ENCODE measurements at regions not wholly inside any gene's neighbourhood (a gene's known extent, or its start where the extent isn't known, plus 50 kb on each side); places are given as distances from the start of the nearest gene placed in this dataset.

GRCh38 chr20:43322851-43323250 is 133.1 kb upstream of the PTPRT start:
- Histone ChIP-seq H3K27me3 (ENCODE audit: control insufficient read depth, insufficient read depth, low read length) (no peaks in the 10 kb centered on the region), H3K4me1 (ENCODE audit: control insufficient read depth in 2 of 3, insufficient read depth in 2 of 3, low read depth in 1 of 3, low read length in 3 of 3) (no peaks in the 10 kb centered on the region), H3K36me3 (ENCODE audit: control insufficient read depth in 2 of 3, insufficient read depth in 3 of 3, low read length in 3 of 3) (no peaks in the 10 kb centered on the region), H3K9ac (ENCODE audit: low read length in 3 of 3) (no peak overlapping the region), H3K9me3 (ENCODE audit: control insufficient read depth in 2 of 3, insufficient read depth in 1 of 3, low read length in 3 of 3) (no peaks in the 10 kb centered on the region), H3K27ac (ENCODE audit: low read depth in 2 of 2, low read length in 2 of 2) (no peak overlapping the region), H3K4me3 (ENCODE audit: low read length in 3 of 3) (no peak overlapping the region)
- TF ChIP-seq CTCF (IDR thresholded peaks at IDR 0.05; ENCODE audit: borderline replicate concordance, extremely low read depth, insufficient read depth), result no peak
- FAIRE-seq (no peak), DNase-seq (peak in 2 of 5 donors; percentile 4 to 23)
- intact Hi-C loops (cut with DNase I), result no loop called here

GRCh38 chr20:43320536-43320935 is 130.8 kb upstream of the PTPRT start:
- Histone ChIP-seq H3K9ac (ENCODE audit: low read length in 3 of 3) (no peak overlapping the region), H3K4me1 (ENCODE audit: control insufficient read depth in 2 of 3, insufficient read depth in 2 of 3, low read depth in 1 of 3, low read length in 3 of 3) (no peaks in the 10 kb centered on the region), H3K27me3 (ENCODE audit: control insufficient read depth, insufficient read depth, low read length) (no peaks in the 10 kb centered on the region), H3K9me3 (ENCODE audit: control insufficient read depth in 2 of 3, insufficient read depth in 1 of 3, low read length in 3 of 3) (no peaks in the 10 kb centered on the region), H3K4me3 (ENCODE audit: low read length in 3 of 3) (no peak overlapping the region), H3K36me3 (ENCODE audit: control insufficient read depth in 2 of 3, insufficient read depth in 3 of 3, low read length in 3 of 3) (no peaks in the 10 kb centered on the region), H3K27ac (ENCODE audit: low read depth in 2 of 2, low read length in 2 of 2) (no peak overlapping the region)
- FAIRE-seq, result no peak
- peak in 1 of 5 donors; percentile 7 for DNase-seq
- intact Hi-C loops (cut with DNase I), result no loop called here
- no peak for TF ChIP-seq CTCF (IDR thresholded peaks at IDR 0.05; ENCODE audit: borderline replicate concordance, extremely low read depth, insufficient read depth)

GRCh38 chr20:43318755-43319297 is 129.1 kb upstream of the PTPRT start:
- no peak for FAIRE-seq
- H3K9me3 ChIP-seq (ENCODE audit: control insufficient read depth in 2 of 3, insufficient read depth in 1 of 3, low read length in 3 of 3), result no peaks in the 10 kb centered on the region
- TF ChIP-seq CTCF (IDR thresholded peaks at IDR 0.05; ENCODE audit: borderline replicate concordance, extremely low read depth, insufficient read depth), result no peak

GRCh38 chr20:43316271-43316670 is 126.6 kb upstream of the PTPRT start:
- no peak overlapping the region for H3K9ac ChIP-seq (ENCODE audit: low read length in 3 of 3)
- no peak overlapping the region for H3K27ac ChIP-seq (ENCODE audit: low read depth in 2 of 2, low read length in 2 of 2)
- FAIRE-seq, result no peak
- no peak overlapping the region for H3K4me3 ChIP-seq (ENCODE audit: low read length in 3 of 3)
- no peak for DNase-seq
- H3K4me1 ChIP-seq (ENCODE audit: control insufficient read depth in 2 of 3, insufficient read depth in 2 of 3, low read depth in 1 of 3, low read length in 3 of 3), result no peaks in the 10 kb centered on the region
- intact Hi-C loops (cut with DNase I), result no loop called here
- no peaks in the 10 kb centered on the region for H3K27me3 ChIP-seq (ENCODE audit: control insufficient read depth, insufficient read depth, low read length)
- no peaks in the 10 kb centered on the region for H3K9me3 ChIP-seq (ENCODE audit: control insufficient read depth in 2 of 3, insufficient read depth in 1 of 3, low read length in 3 of 3)
- TF ChIP-seq CTCF (IDR thresholded peaks at IDR 0.05; ENCODE audit: borderline replicate concordance, extremely low read depth, insufficient read depth), result no peak
- no peaks in the 10 kb centered on the region for H3K36me3 ChIP-seq (ENCODE audit: control insufficient read depth in 2 of 3, insufficient read depth in 3 of 3, low read length in 3 of 3)

More at GRCh38 chr20:43318755-43319297, 129.1 kb upstream of the PTPRT start:
- Histone ChIP-seq H3K9ac (ENCODE audit: low read length in 3 of 3) (no peak overlapping the region), H3K36me3 (ENCODE audit: control insufficient read depth in 2 of 3, insufficient read depth in 3 of 3, low read length in 3 of 3) (no peaks in the 10 kb centered on the region), H3K4me3 (ENCODE audit: low read length in 3 of 3) (no peak overlapping the region), H3K27ac (ENCODE audit: low read depth in 2 of 2, low read length in 2 of 2) (no peak overlapping the region), H3K4me1 (ENCODE audit: control insufficient read depth in 2 of 3, insufficient read depth in 2 of 3, low read depth in 1 of 3, low read length in 3 of 3) (no peaks in the 10 kb centered on the region), H3K27me3 (ENCODE audit: control insufficient read depth, insufficient read depth, low read length) (no peaks in the 10 kb centered on the region)
- no peak for DNase-seq
- intact Hi-C loops (cut with DNase I), result no loop called here
